GM23338 (cell line): ENCODE measurements at regions not wholly inside any gene's neighbourhood (a gene's known extent, or its start where the extent isn't known, plus 50 kb on each side); places are given as distances from the start of the nearest gene placed in this dataset.

Experiments
- ATAC-seq: fragments of 200-7000 bp; cut with Tn5 transposase; 3 replicates; pipeline ENCODE4 v1.9.1; 2020
- DNase-seq: peaks from one replicate; pipeline ENCODE4 v3.0.0-alpha.2; 2015; ENCODE audit warnings: low spot score
- H2AFZ ChIP-seq: fragments of 200-600 bp; sonication (generic); 2 replicates; pipeline ENCODE4 v1.8.0; 2016; ENCODE audit warnings: antibody characterized with exemption, mild to moderate bottlenecking, moderate library complexity
- H3F3A ChIP-seq: fragments of 200-600 bp; sonication (generic); replicated peaks from 2 replicates; pipeline ENCODE4 v1.8.0; 2017; ENCODE audit warnings: antibody characterized with exemption, mixed run types, low read depth
- H3K27ac ChIP-seq: fragments of 200-600 bp; sonication (generic); 2 replicates; pipeline ENCODE4 v1.6.1; 2016; ENCODE audit warnings: low read depth
- H3K27me3 ChIP-seq: fragments of 200-600 bp; sonication (generic); 2 replicates; pipeline ENCODE4 v1.8.0; 2016; ENCODE audit warnings: mild to moderate bottlenecking, mixed run types, moderate library complexity; ENCODE audit not compliant: insufficient read depth
- H3K36me3 ChIP-seq: fragments of 200-600 bp; sonication (generic); 2 replicates; pipeline ENCODE4 v1.8.0; 2016; ENCODE audit warnings: mild to moderate bottlenecking; ENCODE audit not compliant: insufficient read depth
- H3K4me1 ChIP-seq: fragments of 200-600 bp; sonication (generic); 2 replicates; pipeline ENCODE4 v1.8.0; 2016; ENCODE audit warnings: mild to moderate bottlenecking, moderate library complexity; ENCODE audit not compliant: insufficient read depth
- H3K4me2 ChIP-seq: fragments of 200-600 bp; sonication (generic); 2 replicates; pipeline ENCODE4 v1.7.1; 2017; ENCODE audit warnings: mixed run types
- H3K4me3 ChIP-seq: fragments of 200-600 bp; sonication (generic); 2 replicates; pipeline ENCODE4 v1.6.1; 2016; ENCODE audit warnings: mixed run types
- H3K79me2 ChIP-seq: fragments of 200-600 bp; sonication (generic); replicated peaks from 2 replicates; pipeline ENCODE4 v1.8.0; 2017; ENCODE audit warnings: mild to moderate bottlenecking; ENCODE audit not compliant: insufficient read depth
- H3K9me2 ChIP-seq: fragments of 200-600 bp; sonication (generic); 2 replicates; pipeline ENCODE4 v1.8.0; 2017; ENCODE audit not compliant: insufficient read depth
- H4K20me1 ChIP-seq: fragments of 200-600 bp; sonication (generic); replicated peaks from 2 replicates; pipeline ENCODE4 v1.8.0; 2017; ENCODE audit warnings: mild to moderate bottlenecking; ENCODE audit not compliant: insufficient read depth
- H3K27ac Mint-ChIP-seq: 2 replicates; pipeline ENCODE4 v1.8.0; 2020; ENCODE audit warnings: inconsistent platforms, mild to moderate bottlenecking, moderate library complexity, mixed read lengths
- H3K27me3 Mint-ChIP-seq: 3 replicates; pipeline ENCODE4 v1.8.0; 2022; ENCODE audit warnings: low read depth, mild to moderate bottlenecking, moderate library complexity, mixed read lengths, inconsistent platforms; ENCODE audit not compliant: insufficient read depth, poor library complexity
- H3K36me3 Mint-ChIP-seq: 3 replicates; pipeline ENCODE4 v1.8.0; 2021; ENCODE audit warnings: low read depth, mild to moderate bottlenecking, inconsistent platforms, moderate library complexity, mixed read lengths
- H3K4me1 Mint-ChIP-seq: 3 replicates; pipeline ENCODE4 v1.8.0; 2020; ENCODE audit warnings: mild to moderate bottlenecking, inconsistent platforms, mixed read lengths
- H3K4me3 Mint-ChIP-seq: 3 replicates; pipeline ENCODE4 v1.8.0; 2021; ENCODE audit warnings: moderate library complexity, mild to moderate bottlenecking, inconsistent platforms, mixed read lengths
- H3K9me3 Mint-ChIP-seq: 3 replicates; pipeline ENCODE4 v1.8.0; 2020; ENCODE audit warnings: moderate library complexity, mild to moderate bottlenecking, inconsistent platforms, mixed read lengths
- ETS1 ChIP-seq: IDR thresholded peaks from 2 replicates; pipeline ENCODE4 v1.6.1; 2016; ENCODE audit warnings: antibody characterized with exemption
- EZH2 ChIP-seq: fragments of 200-600 bp; sonication (generic); IDR thresholded peaks from one replicate; pipeline ENCODE4 v1.8.0; 2017; ENCODE audit warnings: antibody characterized with exemption, mild to moderate bottlenecking, low read depth; ENCODE audit not compliant: unreplicated experiment
- EZH2phosphoT487 ChIP-seq: fragments of 200-600 bp; sonication (generic); IDR thresholded peaks from one replicate; pipeline ENCODE4 v1.8.1; 2018; ENCODE audit warnings: antibody characterized with exemption; ENCODE audit not compliant: unreplicated experiment
- JUNB ChIP-seq: IDR thresholded peaks from one replicate; pipeline ENCODE4 v1.6.1; 2016; ENCODE audit warnings: antibody characterized with exemption; ENCODE audit not compliant: unreplicated experiment
- NANOG ChIP-seq: IDR thresholded peaks from 2 replicates; pipeline ENCODE4 v1.6.1; 2016; ENCODE audit warnings: antibody characterized with exemption, borderline replicate concordance
- POLR2AphosphoS5 ChIP-seq: IDR thresholded peaks from 2 replicates; pipeline ENCODE4 v1.6.1; 2016; ENCODE audit warnings: antibody characterized with exemption, low read depth
- STAT1 ChIP-seq: IDR thresholded peaks from one replicate; pipeline ENCODE4 v1.6.1; 2016; ENCODE audit warnings: antibody characterized with exemption; ENCODE audit not compliant: unreplicated experiment
- ZNF114 ChIP-seq: fragments of 250-450 bp; sonication (Bioruptor Pico); IDR thresholded peaks from 2 replicates; pipeline ENCODE4 v1.5.0; 2020; ENCODE audit warnings: mild to moderate bottlenecking, moderate library complexity
- ZNF331 ChIP-seq: fragments of 250-450 bp; sonication (Bioruptor Pico); IDR thresholded peaks from 2 replicates; pipeline ENCODE4 v1.5.0; 2020; ENCODE audit warnings: low read depth, mild to moderate bottlenecking, moderate library complexity
- ZNF462 ChIP-seq: fragments of 250-450 bp; sonication (Bioruptor Pico); IDR thresholded peaks from 2 replicates; pipeline ENCODE4 v1.5.0; 2020; ENCODE audit warnings: mild to moderate bottlenecking, moderate library complexity

- no peak for TF ChIP-seq ZNF462
Measured at GRCh38 chr18:60117321-60117720, 217.5 kb downstream of the PMAIP1 start (continued).

GRCh38 chr18:60113396-60113795, 213.6 kb downstream of the PMAIP1 start:
- DNase-seq = no peak
- H3K27ac Mint-ChIP-seq = no peak overlapping the region
- Histone ChIP-seq H3K79me2 (no peaks in the 10 kb centered on the region), H2AFZ (no peak overlapping the region), H3K4me3 (no peak overlapping the region), H4K20me1 (no peaks in the 10 kb centered on the region), H3K4me1 (no peaks in the 10 kb centered on the region; the same call in 1 of the 2 replicates), H3K9me2 (no peaks in the 10 kb centered on the region), H3K27me3 (no peaks in the 10 kb centered on the region), H3K36me3 (no peaks in the 10 kb centered on the region), H3K4me2 (no peak overlapping the region), H3F3A (no peaks in the 10 kb centered on the region), H3K27ac (no peak overlapping the region)
- no peak overlapping the region for H3K4me3 Mint-ChIP-seq
- no peaks in the 10 kb centered on the region for H3K9me3 Mint-ChIP-seq
- no peaks in the 10 kb centered on the region for H3K27me3 Mint-ChIP-seq
- H3K36me3 Mint-ChIP-seq = no peaks in the 10 kb centered on the region
- ATAC-seq = no peak
- peaks cover 9% of the 10 kb centered on the region for H3K4me1 Mint-ChIP-seq
- TF ChIP-seq EZH2phosphoT487 (no peak), ZNF114 (CRISPR knock-in tag) (no peak), EZH2 (no peak), ZNF331 (CRISPR knock-in tag) (no peak), JUNB (no peak), NANOG (no peak), ZNF462 (no peak), ETS1 (no peak), STAT1 (no peak), POLR2AphosphoS5 (no peak)
